ENCODE measurements at regions not wholly inside any gene's neighbourhood (a gene's known extent, or its start where the extent isn't known, plus 50 kb on each side); places are given as distances from the start of the nearest gene placed in this dataset.

GRCh38 chr1:113194846-113195830 lies 122.1 kb downstream of the LRIG2 start:
- TF ChIP-seq CTCF (IDR thresholded peaks at IDR 0.05; ENCODE audit: low read depth, low read length, missing control alignments): no peak
- H3K4me3 ChIP-seq (ENCODE audit: low read depth, low read length): no peak overlapping the region
- no peak for DNase-seq (ENCODE audit: low read depth)

- DNase-seq (ENCODE audit: low read depth): no peak
- no peak for TF ChIP-seq CTCF (IDR thresholded peaks at IDR 0.05; ENCODE audit: low read depth, low read length, missing control alignments)
- H3K4me3 ChIP-seq (ENCODE audit: low read depth, low read length): no peak overlapping the region
These were observed 124.8 kb downstream of the LRIG2 start for GRCh38 chr1:113197719-113198330.

- TF ChIP-seq CTCF (IDR thresholded peaks at IDR 0.05; ENCODE audit: low read depth, low read length, missing control alignments): no peak
- no peak overlapping the region for H3K4me3 ChIP-seq (ENCODE audit: low read depth, low read length)
- no peak for DNase-seq (ENCODE audit: low read depth)
These were observed 125.8 kb downstream of the LRIG2 start for GRCh38 chr1:113198806-113199205.

GRCh38 chr1:113199760-113200455 lies 126.9 kb downstream of the LRIG2 start:
- H3K4me3 ChIP-seq (ENCODE audit: low read depth, low read length): no peak overlapping the region
- no peak for TF ChIP-seq CTCF (IDR thresholded peaks at IDR 0.05; ENCODE audit: low read depth, low read length, missing control alignments)
- DNase-seq (ENCODE audit: low read depth): no peak

- no peak for DNase-seq (ENCODE audit: low read depth)
- no peak overlapping the region for H3K4me3 ChIP-seq (ENCODE audit: low read depth, low read length)
- TF ChIP-seq CTCF (IDR thresholded peaks at IDR 0.05; ENCODE audit: low read depth, low read length, missing control alignments): no peak
These were observed 128.6 kb downstream of the LRIG2 start for GRCh38 chr1:113201560-113201959.

- H3K4me3 ChIP-seq (ENCODE audit: low read depth, low read length): no peak overlapping the region
- no peak for DNase-seq (ENCODE audit: low read depth)
- TF ChIP-seq CTCF (IDR thresholded peaks at IDR 0.05; ENCODE audit: low read depth, low read length, missing control alignments): no peak
These were observed 133.2 kb downstream of the LRIG2 start for GRCh38 chr1:113205980-113206766.
